ENCODE measurements at regions not wholly inside any gene's neighbourhood (a gene's known extent, or its start where the extent isn't known, plus 50 kb on each side); places are given as distances from the start of the nearest gene placed in this dataset.

DNA sequence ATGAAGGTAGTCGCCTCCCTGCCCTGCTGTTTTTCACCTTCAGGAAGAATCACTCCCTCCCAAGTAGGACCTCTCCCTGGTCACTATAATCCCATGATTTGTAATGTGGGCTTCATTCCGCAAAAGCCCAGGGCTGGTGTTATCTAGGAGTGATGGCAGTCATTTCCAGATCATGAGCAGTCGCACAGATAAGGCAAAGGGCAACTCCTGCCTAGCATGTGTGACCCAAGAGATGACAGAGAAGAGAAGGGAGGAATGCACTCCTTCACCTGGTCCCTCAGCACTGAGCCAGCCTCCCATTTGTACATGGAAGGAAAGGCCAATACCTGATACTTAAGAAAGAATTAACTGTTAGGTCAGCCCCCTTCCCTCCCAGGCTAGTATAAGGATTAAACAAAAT, 102.9 kb downstream of the RPL27A start:
- TF ChIP-seq EZH2phosphoT487 (IDR thresholded peaks at IDR 0.05; ENCODE audit: borderline replicate concordance, low read depth, low read length), result no peak
- TF ChIP-seq, protein P1, sequence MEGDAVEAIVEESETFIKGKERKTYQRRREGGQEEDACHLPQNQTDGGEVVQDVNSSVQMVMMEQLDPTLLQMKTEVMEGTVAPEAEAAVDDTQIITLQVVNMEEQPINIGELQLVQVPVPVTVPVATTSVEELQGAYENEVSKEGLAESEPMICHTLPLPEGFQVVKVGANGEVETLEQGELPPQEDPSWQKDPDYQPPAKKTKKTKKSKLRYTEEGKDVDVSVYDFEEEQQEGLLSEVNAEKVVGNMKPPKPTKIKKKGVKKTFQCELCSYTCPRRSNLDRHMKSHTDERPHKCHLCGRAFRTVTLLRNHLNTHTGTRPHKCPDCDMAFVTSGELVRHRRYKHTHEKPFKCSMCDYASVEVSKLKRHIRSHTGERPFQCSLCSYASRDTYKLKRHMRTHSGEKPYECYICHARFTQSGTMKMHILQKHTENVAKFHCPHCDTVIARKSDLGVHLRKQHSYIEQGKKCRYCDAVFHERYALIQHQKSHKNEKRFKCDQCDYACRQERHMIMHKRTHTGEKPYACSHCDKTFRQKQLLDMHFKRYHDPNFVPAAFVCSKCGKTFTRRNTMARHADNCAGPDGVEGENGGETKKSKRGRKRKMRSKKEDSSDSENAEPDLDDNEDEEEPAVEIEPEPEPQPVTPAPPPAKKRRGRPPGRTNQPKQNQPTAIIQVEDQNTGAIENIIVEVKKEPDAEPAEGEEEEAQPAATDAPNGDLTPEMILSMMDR (conservative IDR thresholded peaks at IDR 0.05; ENCODE audit: low read length), result no peak

Data from OCI-LY7 (cell line).